SU-DHL-6 (cell line): ENCODE measurements at regions not wholly inside any gene's neighbourhood (a gene's known extent, or its start where the extent isn't known, plus 50 kb on each side); places are given as distances from the start of the nearest gene placed in this dataset.

ENCODE experiments used
- H2AFZ ChIP-seq: fragments of 200-600 bp; sonication (generic); 2 replicates; pipeline ENCODE4 v1.6.1; 2014; ENCODE audit warnings: low read depth, mild to moderate bottlenecking, moderate library complexity, mixed read lengths, antibody characterized with exemption, low read length; ENCODE audit not compliant: severe bottlenecking
- H3F3A ChIP-seq: fragments of 200-600 bp; shearing (Covaris generic); 2 replicates; pipeline ENCODE4 v1.6.0; 2016; ENCODE audit warnings: antibody characterized with exemption, mild to moderate bottlenecking; ENCODE audit not compliant: insufficient read depth
- H3K27ac ChIP-seq: fragments of 200-600 bp; sonication (generic); 2 replicates; pipeline ENCODE4 v1.5.1; 2016; ENCODE audit warnings: low read depth, mild to moderate bottlenecking, low read length, moderate library complexity, mixed read lengths
- H3K27me3 ChIP-seq: fragments of 200-600 bp; sonication (generic), shearing (Covaris generic); 2 replicates; pipeline ENCODE4 v1.6.0; 2014; ENCODE audit warnings: mild to moderate bottlenecking, low read length
- H3K36me3 ChIP-seq: fragments of 200-600 bp; sonication (generic); 2 replicates; pipeline ENCODE4 v1.6.1; 2014; ENCODE audit warnings: mild to moderate bottlenecking, low read length, mixed read lengths
- H3K4me2 ChIP-seq: fragments of 300-600, 200-600 bp; shearing (Covaris generic), sonication (generic); 2 replicates; pipeline ENCODE4 v1.6.0; 2014; ENCODE audit warnings: low read length, low read depth, mild to moderate bottlenecking; ENCODE audit not compliant: poor library complexity, severe bottlenecking
- H3K4me3 ChIP-seq: fragments of 200-600 bp; sonication (generic); 2 replicates; pipeline ENCODE4 v1.5.1; 2014; ENCODE audit warnings: antibody characterized with exemption, low read length, mild to moderate bottlenecking, mixed read lengths; ENCODE audit not compliant: insufficient read depth, poor library complexity, severe bottlenecking
- H3K79me2 ChIP-seq: fragments of 200-600 bp; sonication (generic); 2 replicates; pipeline ENCODE4 v1.6.1; 2014; ENCODE audit warnings: mild to moderate bottlenecking, low read length, moderate library complexity; ENCODE audit not compliant: insufficient read depth
- H3K9ac ChIP-seq: fragments of 200-600 bp; sonication (generic); 2 replicates; pipeline ENCODE4 v1.7.0; 2014; ENCODE audit warnings: mild to moderate bottlenecking, low read length
- H3K9me2 ChIP-seq: fragments of 200-600 bp; sonication (generic); replicated peaks from 2 replicates; pipeline ENCODE4 v1.6.1; 2014; ENCODE audit warnings: low read length; ENCODE audit not compliant: insufficient read depth
- H3K9me3 ChIP-seq: fragments of 200-600 bp; sonication (generic); 2 replicates; pipeline ENCODE4 v1.6.1; 2014; ENCODE audit warnings: low read length, mixed read lengths; ENCODE audit not compliant: insufficient read depth
- H4K20me1 ChIP-seq: fragments of 200-600 bp; sonication (generic); 2 replicates; pipeline ENCODE4 v1.6.1; 2014; ENCODE audit warnings: low read depth, mild to moderate bottlenecking, antibody characterized with exemption, low read length, moderate library complexity, mixed read lengths
- CTCF ChIP-seq: fragments of 200-600 bp; sonication (generic); IDR thresholded peaks from one replicate; pipeline ENCODE4 v1.5.1; 2017; ENCODE audit warnings: antibody characterized with exemption, mild to moderate bottlenecking, low read length, moderate library complexity; ENCODE audit not compliant: insufficient read depth, poor library complexity, severe bottlenecking
- EZH2phosphoT487 ChIP-seq: fragments of 200-600 bp; sonication (generic), shearing (Covaris generic); conservative IDR thresholded peaks from 2 replicates; pipeline ENCODE4 v1.6.1; 2018; ENCODE audit warnings: mild to moderate bottlenecking, antibody characterized with exemption, low read length, moderate library complexity, mixed read lengths

DNA sequence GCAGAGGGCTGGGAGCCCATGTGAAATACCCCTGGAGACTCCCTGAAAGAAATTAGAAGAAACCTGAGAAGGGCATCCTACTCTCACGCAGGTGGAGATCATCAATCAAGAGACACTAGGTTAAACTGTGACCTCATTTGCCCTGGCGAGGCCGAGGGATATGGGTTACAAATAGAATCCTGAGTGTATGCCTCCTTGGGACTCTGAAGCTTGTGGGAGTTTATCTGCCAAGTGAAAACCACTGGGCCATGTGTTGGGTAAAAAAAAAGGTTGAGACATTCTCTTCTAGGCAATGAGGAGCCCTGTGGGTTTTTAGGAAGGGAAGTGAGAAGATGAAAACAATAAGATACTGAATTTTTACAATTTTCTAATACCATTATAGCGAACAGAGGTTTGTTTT, 160.7 kb upstream of the ARID2 start:
- Histone ChIP-seq H3K36me3 (no peaks in the 10 kb centered on the region), H3K27ac (no peak overlapping the region), H3K79me2 (no peaks in the 10 kb centered on the region), H3K9me2 (no peaks in the 10 kb centered on the region), H3F3A (no peaks in the 10 kb centered on the region), H3K27me3 (no peaks in the 10 kb centered on the region), H3K4me3 (no peak overlapping the region), H4K20me1 (no peaks in the 10 kb centered on the region), H3K9ac (no peak overlapping the region), H2AFZ (no peak overlapping the region), H3K4me2 (no peak overlapping the region), H3K9me3 (no peaks in the 10 kb centered on the region)
- TF ChIP-seq EZH2phosphoT487 (no peak), CTCF (no peak)

DNA sequence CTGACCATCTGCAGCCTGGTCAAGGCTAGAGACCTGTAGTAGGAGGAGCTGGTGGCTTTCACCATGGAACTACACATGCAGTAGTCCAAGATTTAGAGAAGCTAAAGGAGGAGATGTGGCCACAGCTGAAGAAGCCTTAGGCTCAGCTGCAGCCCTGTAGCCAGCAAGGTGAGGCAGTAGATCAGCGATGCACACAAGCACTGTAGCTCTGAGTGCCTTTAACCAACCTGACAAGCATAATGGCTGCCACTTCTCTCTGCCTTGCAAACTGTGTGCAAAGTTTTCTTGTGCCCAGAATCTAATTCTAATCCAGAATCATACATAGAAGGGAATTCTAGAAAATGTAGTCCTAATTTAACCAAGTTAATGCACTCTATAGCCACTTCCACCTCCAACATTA, 159.0 kb upstream of the ARID2 start:
- no peaks in the 10 kb centered on the region for H3F3A ChIP-seq
- no peak overlapping the region for H3K4me2 ChIP-seq
- H3K9me2 ChIP-seq = no peaks in the 10 kb centered on the region
- H4K20me1 ChIP-seq = no peaks in the 10 kb centered on the region
- H3K4me3 ChIP-seq = no peak overlapping the region
- no peaks in the 10 kb centered on the region for H3K36me3 ChIP-seq
- no peak overlapping the region for H3K27ac ChIP-seq
- H3K9me3 ChIP-seq = no peaks in the 10 kb centered on the region
- TF ChIP-seq EZH2phosphoT487 (no peak), CTCF (no peak)
- H2AFZ ChIP-seq = no peak overlapping the region
- H3K9ac ChIP-seq = no peak overlapping the region
- no peaks in the 10 kb centered on the region for H3K79me2 ChIP-seq
- no peaks in the 10 kb centered on the region for H3K27me3 ChIP-seq

DNA sequence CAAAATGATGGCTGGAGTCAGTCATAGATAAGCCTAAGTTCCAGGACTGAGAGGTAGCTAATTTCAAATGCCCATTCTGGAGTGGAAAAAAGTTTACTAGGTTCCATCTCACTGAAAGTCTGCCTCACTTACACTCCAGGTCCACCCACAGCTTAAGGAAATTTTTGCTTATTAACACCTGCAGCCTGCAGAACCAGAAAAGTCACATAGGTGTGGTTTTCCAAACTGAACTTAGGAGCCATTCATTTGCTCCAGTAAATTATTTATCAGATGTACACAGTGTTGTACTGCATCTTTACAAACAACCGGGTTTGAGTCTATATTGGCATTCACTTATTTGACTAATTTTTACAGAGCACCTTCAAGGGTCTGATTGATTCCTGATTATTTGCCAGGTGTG, 157.4 kb upstream of the ARID2 start:
- Histone ChIP-seq H3K27me3 (no peaks in the 10 kb centered on the region), H3K9ac (no peak overlapping the region), H3K36me3 (no peaks in the 10 kb centered on the region), H3K9me3 (no peaks in the 10 kb centered on the region), H3K4me3 (no peak overlapping the region), H3K79me2 (no peaks in the 10 kb centered on the region), H4K20me1 (no peaks in the 10 kb centered on the region), H3K9me2 (no peaks in the 10 kb centered on the region), H3K4me2 (no peak overlapping the region), H3K27ac (no peak overlapping the region), H3F3A (no peaks in the 10 kb centered on the region), H2AFZ (no peak overlapping the region)
- no peak for TF ChIP-seq EZH2phosphoT487
- no peak for TF ChIP-seq CTCF

GRCh38 chr12:45575417-45575816, 154.1 kb upstream of the ARID2 start:
- Histone ChIP-seq H3K27me3 (no peaks in the 10 kb centered on the region), H3K4me3 (no peak overlapping the region), H3K79me2 (no peaks in the 10 kb centered on the region), H3K27ac (no peak overlapping the region), H2AFZ (no peak overlapping the region), H3K9me2 (no peaks in the 10 kb centered on the region), H3K9ac (no peak overlapping the region), H3K36me3 (no peaks in the 10 kb centered on the region), H3K9me3 (no peaks in the 10 kb centered on the region), H3F3A (no peaks in the 10 kb centered on the region), H3K4me2 (no peak overlapping the region), H4K20me1 (no peaks in the 10 kb centered on the region)
- TF ChIP-seq EZH2phosphoT487 (no peak), CTCF (no peak)
